Hepatocyte (in vitro differentiated cells): ENCODE measurements at regions not wholly inside any gene's neighbourhood (a gene's known extent, or its start where the extent isn't known, plus 50 kb on each side); places are given as distances from the start of the nearest gene placed in this dataset.

Source experiments
- CTCF ChIP-seq: fragments of 200-600 bp; sonication (generic); IDR thresholded peaks from 2 replicates; pipeline ENCODE4 v1.5.1; 2016; ENCODE audit warnings: antibody characterized with exemption, mild to moderate bottlenecking; ENCODE audit not compliant: poor library complexity
- EZH2 ChIP-seq: fragments of 200-600 bp; sonication (generic); IDR thresholded peaks from 2 replicates; pipeline ENCODE4 v1.6.1; 2016; ENCODE audit warnings: antibody characterized with exemption, mild to moderate bottlenecking, borderline replicate concordance

DNA sequence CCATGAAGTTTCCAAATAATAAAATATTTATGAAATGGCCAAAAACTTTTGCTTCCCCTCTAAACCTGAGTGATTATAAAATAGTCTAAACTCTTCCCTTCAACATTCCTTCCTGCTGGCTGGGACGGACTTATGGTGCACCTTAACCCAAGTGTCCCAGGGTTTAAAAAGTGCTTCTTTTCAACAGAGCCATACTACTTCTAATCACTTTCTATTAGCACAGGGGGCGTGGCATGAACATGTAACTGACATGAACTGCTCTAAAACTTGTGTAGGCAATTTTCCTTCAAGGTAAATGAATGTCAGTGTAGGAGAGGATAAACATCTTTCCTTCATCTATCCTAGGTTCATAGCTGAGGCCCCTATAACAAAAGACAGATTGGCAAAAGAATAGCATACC is 163.6 kb upstream of the RIMS1 start:
- TF ChIP-seq CTCF (no peak), EZH2 (no peak)
